SU-DHL-6 (cell line): ENCODE measurements at regions not wholly inside any gene's neighbourhood (a gene's known extent, or its start where the extent isn't known, plus 50 kb on each side); places are given as distances from the start of the nearest gene placed in this dataset.

Experiments
- H2AFZ ChIP-seq: fragments of 200-600 bp; sonication (generic); 2 replicates; pipeline ENCODE4 v1.6.1; 2014; ENCODE audit warnings: low read depth, mild to moderate bottlenecking, moderate library complexity, mixed read lengths, antibody characterized with exemption, low read length; ENCODE audit not compliant: severe bottlenecking
- H3F3A ChIP-seq: fragments of 200-600 bp; shearing (Covaris generic); 2 replicates; pipeline ENCODE4 v1.6.0; 2016; ENCODE audit warnings: antibody characterized with exemption, mild to moderate bottlenecking; ENCODE audit not compliant: insufficient read depth
- H3K27ac ChIP-seq: fragments of 200-600 bp; sonication (generic); 2 replicates; pipeline ENCODE4 v1.5.1; 2016; ENCODE audit warnings: low read depth, mild to moderate bottlenecking, low read length, moderate library complexity, mixed read lengths
- H3K27me3 ChIP-seq: fragments of 200-600 bp; sonication (generic), shearing (Covaris generic); 2 replicates; pipeline ENCODE4 v1.6.0; 2014; ENCODE audit warnings: mild to moderate bottlenecking, low read length
- H3K36me3 ChIP-seq: fragments of 200-600 bp; sonication (generic); 2 replicates; pipeline ENCODE4 v1.6.1; 2014; ENCODE audit warnings: mild to moderate bottlenecking, low read length, mixed read lengths
- H3K4me2 ChIP-seq: fragments of 300-600, 200-600 bp; shearing (Covaris generic), sonication (generic); 2 replicates; pipeline ENCODE4 v1.6.0; 2014; ENCODE audit warnings: low read length, low read depth, mild to moderate bottlenecking; ENCODE audit not compliant: poor library complexity, severe bottlenecking
- H3K4me3 ChIP-seq: fragments of 200-600 bp; sonication (generic); 2 replicates; pipeline ENCODE4 v1.5.1; 2014; ENCODE audit warnings: antibody characterized with exemption, low read length, mild to moderate bottlenecking, mixed read lengths; ENCODE audit not compliant: insufficient read depth, poor library complexity, severe bottlenecking
- H3K79me2 ChIP-seq: fragments of 200-600 bp; sonication (generic); 2 replicates; pipeline ENCODE4 v1.6.1; 2014; ENCODE audit warnings: mild to moderate bottlenecking, low read length, moderate library complexity; ENCODE audit not compliant: insufficient read depth
- H3K9ac ChIP-seq: fragments of 200-600 bp; sonication (generic); 2 replicates; pipeline ENCODE4 v1.7.0; 2014; ENCODE audit warnings: mild to moderate bottlenecking, low read length
- H3K9me2 ChIP-seq: fragments of 200-600 bp; sonication (generic); replicated peaks from 2 replicates; pipeline ENCODE4 v1.6.1; 2014; ENCODE audit warnings: low read length; ENCODE audit not compliant: insufficient read depth
- H3K9me3 ChIP-seq: fragments of 200-600 bp; sonication (generic); 2 replicates; pipeline ENCODE4 v1.6.1; 2014; ENCODE audit warnings: low read length, mixed read lengths; ENCODE audit not compliant: insufficient read depth
- H4K20me1 ChIP-seq: fragments of 200-600 bp; sonication (generic); 2 replicates; pipeline ENCODE4 v1.6.1; 2014; ENCODE audit warnings: low read depth, mild to moderate bottlenecking, antibody characterized with exemption, low read length, moderate library complexity, mixed read lengths
- CTCF ChIP-seq: fragments of 200-600 bp; sonication (generic); IDR thresholded peaks from one replicate; pipeline ENCODE4 v1.5.1; 2017; ENCODE audit warnings: antibody characterized with exemption, mild to moderate bottlenecking, low read length, moderate library complexity; ENCODE audit not compliant: insufficient read depth, poor library complexity, severe bottlenecking
- EZH2phosphoT487 ChIP-seq: fragments of 200-600 bp; sonication (generic), shearing (Covaris generic); conservative IDR thresholded peaks from 2 replicates; pipeline ENCODE4 v1.6.1; 2018; ENCODE audit warnings: mild to moderate bottlenecking, antibody characterized with exemption, low read length, moderate library complexity, mixed read lengths

GRCh38 chr3:84806958-84807357 is 151.8 kb upstream of the CADM2 start:
- no peaks in the 10 kb centered on the region for H3K9me3 ChIP-seq
- H4K20me1 ChIP-seq: no peaks in the 10 kb centered on the region
- TF ChIP-seq EZH2phosphoT487 (no peak), CTCF (no peak)
- H3K9ac ChIP-seq: no peak overlapping the region
- peak overlapping the region; percentile 56 for H2AFZ ChIP-seq
- H3K36me3 ChIP-seq: no peaks in the 10 kb centered on the region
- H3K27ac ChIP-seq: no peak overlapping the region
- no peaks in the 10 kb centered on the region for H3K79me2 ChIP-seq
- no peaks in the 10 kb centered on the region for H3F3A ChIP-seq
- H3K4me2 ChIP-seq: no peak overlapping the region
- no peaks in the 10 kb centered on the region for H3K9me2 ChIP-seq
- no peak overlapping the region for H3K4me3 ChIP-seq
- no peaks in the 10 kb centered on the region for H3K27me3 ChIP-seq

DNA sequence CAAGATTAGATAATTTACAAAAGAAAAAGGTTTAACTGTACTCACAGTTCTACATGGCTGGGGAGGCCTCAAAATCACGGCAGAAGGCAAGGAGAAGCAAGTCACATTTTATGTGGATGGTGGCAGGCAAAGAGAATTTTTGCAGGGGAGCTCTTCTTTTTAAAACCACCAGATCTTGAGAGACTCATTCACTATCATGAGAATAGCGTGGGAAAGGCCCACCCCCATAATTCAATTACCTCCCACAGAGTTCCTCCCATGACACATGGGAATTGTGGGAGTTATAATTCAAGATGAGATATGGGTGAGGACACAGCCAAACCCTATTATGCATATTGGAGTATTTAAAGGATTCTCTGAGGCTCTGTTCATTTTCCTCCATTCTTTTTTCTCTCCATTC is 138.7 kb upstream of the CADM2 start:
- Histone ChIP-seq H3K4me3 (no peak overlapping the region), H3K79me2 (no peaks in the 10 kb centered on the region), H3K27ac (no peak overlapping the region), H3K9ac (no peak overlapping the region), H3K9me2 (no peaks in the 10 kb centered on the region), H3K27me3 (no peaks in the 10 kb centered on the region), H4K20me1 (no peaks in the 10 kb centered on the region), H3K9me3 (no peaks in the 10 kb centered on the region; the same call in 1 of the 2 replicates), H3F3A (no peaks in the 10 kb centered on the region), H3K4me2 (no peak overlapping the region), H3K36me3 (no peaks in the 10 kb centered on the region), H2AFZ (no peak overlapping the region)
- no peak for TF ChIP-seq EZH2phosphoT487
- no peak for TF ChIP-seq CTCF

- Histone ChIP-seq H3K4me2 (no peak overlapping the region), H2AFZ (no peak overlapping the region), H3K79me2 (no peaks in the 10 kb centered on the region), H3K36me3 (no peaks in the 10 kb centered on the region), H3K4me3 (no peak overlapping the region), H3K9ac (no peak overlapping the region), H3K27ac (no peak overlapping the region), H3K9me3 (no peaks in the 10 kb centered on the region; the same call in 1 of the 2 replicates), H3K9me2 (no peaks in the 10 kb centered on the region), H4K20me1 (no peaks in the 10 kb centered on the region), H3K27me3 (no peaks in the 10 kb centered on the region), H3F3A (no peaks in the 10 kb centered on the region)
- TF ChIP-seq EZH2phosphoT487 (no peak), CTCF (no peak)
These were observed 137.9 kb upstream of the CADM2 start for GRCh38 chr3:84820906-84821305.

DNA sequence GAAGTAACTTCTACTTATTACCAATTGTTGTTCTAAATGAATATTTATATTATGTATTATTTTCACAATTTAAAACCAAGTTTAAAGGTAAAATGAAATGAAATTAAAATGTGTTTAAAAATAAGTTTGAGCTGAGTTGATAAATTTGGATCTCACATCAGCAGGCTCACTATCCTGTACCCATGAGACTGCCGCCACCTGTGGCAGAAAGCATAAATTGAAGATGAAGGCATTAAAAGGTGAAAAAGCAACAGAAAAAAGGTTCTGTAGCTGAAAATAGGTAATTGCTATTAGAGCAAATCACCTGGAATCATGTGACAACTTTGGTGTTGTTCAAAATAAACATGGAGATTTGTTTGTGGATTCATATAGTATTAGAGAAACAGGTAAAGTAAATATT is 133.0 kb upstream of the CADM2 start:
- no peaks in the 10 kb centered on the region for H3K79me2 ChIP-seq
- H3K4me3 ChIP-seq: no peak overlapping the region
- H3K9me2 ChIP-seq: no peaks in the 10 kb centered on the region
- H3K36me3 ChIP-seq: no peaks in the 10 kb centered on the region
- no peak overlapping the region for H2AFZ ChIP-seq
- no peak overlapping the region for H3K9ac ChIP-seq
- no peaks in the 10 kb centered on the region; the same call in 1 of the 2 replicates for H3K9me3 ChIP-seq
- no peaks in the 10 kb centered on the region for H3F3A ChIP-seq
- no peak for TF ChIP-seq CTCF
- no peak for TF ChIP-seq EZH2phosphoT487
- H3K4me2 ChIP-seq: no peak overlapping the region
- no peaks in the 10 kb centered on the region for H4K20me1 ChIP-seq
- no peak overlapping the region for H3K27ac ChIP-seq
- no peaks in the 10 kb centered on the region for H3K27me3 ChIP-seq
